K562 (cell line): ENCODE measurements at regions not wholly inside any gene's neighbourhood (a gene's known extent, or its start where the extent isn't known, plus 50 kb on each side); places are given as distances from the start of the nearest gene placed in this dataset.

ENCODE experiments used
- CEBPB ChIP-seq: fragments of 450-650 bp; IDR thresholded peaks from 2 replicates; pipeline ENCODE4 v1.6.1; 2016; ENCODE audit warnings: missing genetic modification characterization, missing compliant biosample characterization
- FOXO4 ChIP-seq: fragments of 450-650 bp; formaldehyde crosslinking; IDR thresholded peaks from 2 replicates; pipeline ENCODE4 v1.4.0; 2020; ENCODE audit warnings: mild to moderate bottlenecking, moderate library complexity
- HDAC1 ChIP-seq, 2 experiments: fragments of 450-650 bp; IDR thresholded peaks; 2 replicates each; pipeline ENCODE4 v1.6.1; 2016 to 2017; ENCODE audit warnings: inconsistent platforms in 1 of 2, mild to moderate bottlenecking in 1 of 2, moderate library complexity in 1 of 2
- MXI1 ChIP-seq: IDR thresholded peaks from 2 replicates; pipeline ENCODE4 v1.6.1; 2011; ENCODE audit warnings: low read depth, mild to moderate bottlenecking, improper control_type of control experiment, low read length
- NCOA4 ChIP-seq: fragments of 450-650 bp; IDR thresholded peaks from 2 replicates; pipeline ENCODE4 v1.6.1; 2018; ENCODE audit warnings: mild to moderate bottlenecking; ENCODE audit not compliant: partially characterized antibody
- NFIX ChIP-seq: fragments of 250-450 bp; sonication (Bioruptor Pico); IDR thresholded peaks from 2 replicates; pipeline ENCODE4 v1.4.0; 2020; ENCODE audit warnings: low read depth, mild to moderate bottlenecking, moderate library complexity
- NR0B1 ChIP-seq: fragments of 450-650 bp; IDR thresholded peaks from one replicate; pipeline ENCODE4 v1.6.1; 2018; ENCODE audit warnings: mild to moderate bottlenecking, moderate library complexity; ENCODE audit not compliant: partially characterized antibody
- PHF8 ChIP-seq: fragments of 200-600 bp; sonication (generic); IDR thresholded peaks from 2 replicates; pipeline ENCODE4 v1.6.1; 2012; ENCODE audit warnings: mixed run types, mild to moderate bottlenecking, inconsistent platforms, low read length, moderate library complexity, borderline replicate concordance
- TEAD1 ChIP-seq, 2 experiments: fragments of 450-650 bp in 1 of 2; sonication (generic) in 1 of 2; formaldehyde crosslinking; IDR thresholded peaks; 2 replicates each; pipeline versions ENCODE4 v1.4.0 to v1.8.0; 2020 to 2022; ENCODE audit warnings: mild to moderate bottlenecking in 2 of 2, missing genetic modification reagents in 1 of 2
- ZBTB1 ChIP-seq: sonication (generic); formaldehyde crosslinking; IDR thresholded peaks from 2 replicates; pipeline ENCODE4 v1.8.1; 2023; ENCODE audit warnings: missing genetic modification reagents, low read depth, mild to moderate bottlenecking, borderline replicate concordance
- ZNF76 ChIP-seq: fragments of 250-450 bp; sonication (Bioruptor Pico); IDR thresholded peaks from 2 replicates; pipeline ENCODE4 v1.4.0; 2020; ENCODE audit warnings: mild to moderate bottlenecking, moderate library complexity, borderline replicate concordance
- ZNF766 ChIP-seq: fragments of 200-800 bp; sonication (Bioruptor generic); conservative IDR thresholded peaks from 2 replicates; pipeline ENCODE4 v1.6.1; 2016; ENCODE audit warnings: missing genetic modification characterization, missing compliant biosample characterization
- TF ChIP-seq, protein P1 (sequence below), 3 experiments: fragments of 200-800 bp in 1 of 3; fragments of 250-450 bp in 1 of 3; fragments of 450-650 bp in 1 of 3; sonication (Bioruptor Pico) in 1 of 3; sonication (Bioruptor generic) in 1 of 3; formaldehyde crosslinking in 1 of 3; IDR thresholded peaks; 2 replicates each; pipeline versions ENCODE4 v1.6.1 to v1.8.0; 2016 to 2022; ENCODE audit warnings: mild to moderate bottlenecking in 2 of 3, missing genetic modification characterization in 2 of 3, missing compliant biosample characterization in 1 of 3, moderate library complexity in 1 of 3
- TF ChIP-seq, protein P2 (sequence below): fragments of 200-400 bp; formaldehyde crosslinking; IDR thresholded peaks from 2 replicates; pipeline ENCODE4 v1.6.1; 2017; ENCODE audit warnings: mild to moderate bottlenecking, low read depth, low read length, moderate library complexity
- TF ChIP-seq, protein P3 (sequence below): sonication (generic); formaldehyde crosslinking; IDR thresholded peaks from 2 replicates; pipeline ENCODE4 v1.8.1; 2023; ENCODE audit warnings: mild to moderate bottlenecking, missing genetic modification reagents, moderate library complexity

DNA sequence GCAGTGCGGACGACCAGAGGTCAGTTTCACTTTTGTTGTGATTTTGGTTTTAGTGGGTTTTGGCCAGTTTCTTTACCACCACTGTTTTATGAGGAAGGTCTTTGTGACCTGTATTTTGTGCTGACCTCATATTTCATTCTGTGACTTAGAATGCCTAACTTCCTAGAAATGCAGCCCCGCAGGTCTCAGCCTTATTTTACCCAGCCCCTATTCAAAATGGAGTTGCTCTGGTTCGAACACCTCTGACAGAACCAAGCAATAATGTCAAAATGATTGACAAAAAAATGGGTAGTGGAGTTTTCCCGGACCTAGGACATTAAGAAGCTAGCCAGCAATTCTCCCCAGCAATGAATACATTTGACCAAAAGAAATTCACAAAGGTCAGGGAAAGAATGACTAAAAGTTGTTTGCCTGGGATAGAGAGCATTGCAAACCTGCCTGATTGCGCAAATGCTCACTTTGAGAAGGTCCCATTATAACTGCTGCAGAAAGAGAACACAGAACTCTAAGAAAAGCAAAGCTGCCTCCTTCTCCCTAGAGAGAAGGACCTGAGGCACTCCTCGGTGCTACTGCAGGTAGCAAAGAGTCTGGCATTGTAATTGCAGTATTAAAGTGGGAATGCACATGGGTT lies 288.8 kb downstream of the ADGB start (continued):
- TF ChIP-seq TEAD1 (CRISPR knock-in tag; IDR thresholded peaks at IDR 0.05) (peak in 1 of 2 experiments; percentile 100; a peak in 2 of 4 replicates), ZNF766 (peak; percentile 100), NCOA4 (no peak), MXI1 (no peak), ZBTB1 (CRISPR knock-in tag) (no peak), CEBPB (tag) (peak; percentile 94), PHF8 (peak; percentile 34; the same call in 1 of the 2 replicates), ZNF76 (CRISPR knock-in tag) (peak; percentile 100), FOXO4 (peak; percentile 99), NR0B1 (no peak), HDAC1 (IDR thresholded peaks at IDR 0.05) (peak in 1 of 2 experiments; percentile 34; a peak in 3 of 4 replicates), NFIX (CRISPR knock-in tag) (peak; percentile 96)
- TF ChIP-seq, protein P1, sequence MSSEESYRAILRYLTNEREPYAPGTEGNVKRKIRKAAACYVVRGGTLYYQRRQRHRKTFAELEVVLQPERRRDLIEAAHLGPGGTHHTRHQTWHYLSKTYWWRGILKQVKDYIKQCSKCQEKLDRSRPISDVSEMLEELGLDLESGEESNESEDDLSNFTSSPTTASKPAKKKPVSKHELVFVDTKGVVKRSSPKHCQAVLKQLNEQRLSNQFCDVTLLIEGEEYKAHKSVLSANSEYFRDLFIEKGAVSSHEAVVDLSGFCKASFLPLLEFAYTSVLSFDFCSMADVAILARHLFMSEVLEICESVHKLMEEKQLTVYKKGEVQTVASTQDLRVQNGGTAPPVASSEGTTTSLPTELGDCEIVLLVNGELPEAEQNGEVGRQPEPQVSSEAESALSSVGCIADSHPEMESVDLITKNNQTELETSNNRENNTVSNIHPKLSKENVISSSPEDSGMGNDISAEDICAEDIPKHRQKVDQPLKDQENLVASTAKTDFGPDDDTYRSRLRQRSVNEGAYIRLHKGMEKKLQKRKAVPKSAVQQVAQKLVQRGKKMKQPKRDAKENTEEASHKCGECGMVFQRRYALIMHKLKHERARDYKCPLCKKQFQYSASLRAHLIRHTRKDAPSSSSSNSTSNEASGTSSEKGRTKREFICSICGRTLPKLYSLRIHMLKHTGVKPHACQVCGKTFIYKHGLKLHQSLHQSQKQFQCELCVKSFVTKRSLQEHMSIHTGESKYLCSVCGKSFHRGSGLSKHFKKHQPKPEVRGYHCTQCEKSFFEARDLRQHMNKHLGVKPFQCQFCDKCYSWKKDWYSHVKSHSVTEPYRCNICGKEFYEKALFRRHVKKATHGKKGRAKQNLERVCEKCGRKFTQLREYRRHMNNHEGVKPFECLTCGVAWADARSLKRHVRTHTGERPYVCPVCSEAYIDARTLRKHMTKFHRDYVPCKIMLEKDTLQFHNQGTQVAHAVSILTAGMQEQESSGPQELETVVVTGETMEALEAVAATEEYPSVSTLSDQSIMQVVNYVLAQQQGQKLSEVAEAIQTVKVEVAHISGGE (CRISPR knock-in tag; IDR thresholded peaks at IDR 0.05): peak in 2 of 3 experiments; percentile 72 to 96; a peak in 4 of 6 replicates
- TF ChIP-seq, protein P2, sequence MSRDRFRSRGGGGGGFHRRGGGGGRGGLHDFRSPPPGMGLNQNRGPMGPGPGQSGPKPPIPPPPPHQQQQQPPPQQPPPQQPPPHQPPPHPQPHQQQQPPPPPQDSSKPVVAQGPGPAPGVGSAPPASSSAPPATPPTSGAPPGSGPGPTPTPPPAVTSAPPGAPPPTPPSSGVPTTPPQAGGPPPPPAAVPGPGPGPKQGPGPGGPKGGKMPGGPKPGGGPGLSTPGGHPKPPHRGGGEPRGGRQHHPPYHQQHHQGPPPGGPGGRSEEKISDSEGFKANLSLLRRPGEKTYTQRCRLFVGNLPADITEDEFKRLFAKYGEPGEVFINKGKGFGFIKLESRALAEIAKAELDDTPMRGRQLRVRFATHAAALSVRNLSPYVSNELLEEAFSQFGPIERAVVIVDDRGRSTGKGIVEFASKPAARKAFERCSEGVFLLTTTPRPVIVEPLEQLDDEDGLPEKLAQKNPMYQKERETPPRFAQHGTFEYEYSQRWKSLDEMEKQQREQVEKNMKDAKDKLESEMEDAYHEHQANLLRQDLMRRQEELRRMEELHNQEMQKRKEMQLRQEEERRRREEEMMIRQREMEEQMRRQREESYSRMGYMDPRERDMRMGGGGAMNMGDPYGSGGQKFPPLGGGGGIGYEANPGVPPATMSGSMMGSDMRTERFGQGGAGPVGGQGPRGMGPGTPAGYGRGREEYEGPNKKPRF: no peak
- TF ChIP-seq, protein P3, sequence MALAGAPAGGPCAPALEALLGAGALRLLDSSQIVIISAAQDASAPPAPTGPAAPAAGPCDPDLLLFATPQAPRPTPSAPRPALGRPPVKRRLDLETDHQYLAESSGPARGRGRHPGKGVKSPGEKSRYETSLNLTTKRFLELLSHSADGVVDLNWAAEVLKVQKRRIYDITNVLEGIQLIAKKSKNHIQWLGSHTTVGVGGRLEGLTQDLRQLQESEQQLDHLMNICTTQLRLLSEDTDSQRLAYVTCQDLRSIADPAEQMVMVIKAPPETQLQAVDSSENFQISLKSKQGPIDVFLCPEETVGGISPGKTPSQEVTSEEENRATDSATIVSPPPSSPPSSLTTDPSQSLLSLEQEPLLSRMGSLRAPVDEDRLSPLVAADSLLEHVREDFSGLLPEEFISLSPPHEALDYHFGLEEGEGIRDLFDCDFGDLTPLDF: 0 out of 2 replicates have a peak, but pooled peaks have one; percentile 27
